ENCODE measurements at regions not wholly inside any gene's neighbourhood (a gene's known extent, or its start where the extent isn't known, plus 50 kb on each side); places are given as distances from the start of the nearest gene placed in this dataset.

GRCh38 chr6:169062272-169062671 lies 191.4 kb downstream of the THBS2 start:
- no peaks in the 10 kb centered on the region for H3K27me3 Mint-ChIP-seq (ENCODE audit: low read depth)

DNA sequence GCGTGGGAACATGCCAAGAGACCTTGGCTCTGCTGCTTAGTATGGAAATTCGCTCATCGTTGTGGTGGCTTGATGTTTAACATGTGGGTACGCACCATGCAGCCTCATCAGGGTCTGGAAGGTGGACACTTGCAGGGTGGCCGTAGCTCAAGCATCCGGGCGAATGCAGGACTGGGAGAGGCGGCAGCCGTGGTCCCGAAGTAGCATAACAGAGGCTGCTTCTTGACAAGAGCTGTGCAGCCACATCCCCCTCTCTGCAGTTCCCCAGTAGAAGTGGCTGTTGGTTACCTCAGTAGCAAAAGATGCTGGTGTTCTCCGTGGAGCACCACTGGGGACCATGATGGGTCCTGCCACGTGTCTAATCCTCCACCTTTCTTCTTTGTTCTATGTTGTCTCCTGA lies 195.0 kb downstream of the THBS2 start:
- Mint-ChIP-seq H3K27ac (ENCODE audit: unreplicated experiment) (no peak overlapping the region), H3K4me1 (peaks cover 7% of the 10 kb centered on the region), H3K9me3 (peaks cover 9% of the 10 kb centered on the region), H3K27me3 (ENCODE audit: low read depth) (no peaks in the 10 kb centered on the region), H3K36me3 (ENCODE audit: low read depth) (peaks cover 4% of the 10 kb centered on the region), H3K4me3 (no peak overlapping the region)
- TF ChIP-seq CTCF (conservative IDR thresholded peaks at IDR 0.05): no peak
- DNase-seq (ENCODE audit: low read depth, low spot score): no peak

More at GRCh38 chr6:169062272-169062671, 191.4 kb downstream of the THBS2 start:
- Mint-ChIP-seq H3K27ac (ENCODE audit: unreplicated experiment) (no peak overlapping the region), H3K4me3 (no peak overlapping the region), H3K4me1 (peaks cover 7% of the 10 kb centered on the region), H3K9me3 (peaks cover 11% of the 10 kb centered on the region), H3K36me3 (ENCODE audit: low read depth) (peaks cover 4% of the 10 kb centered on the region)
- no peak for DNase-seq (ENCODE audit: low read depth, low spot score)
- TF ChIP-seq CTCF (conservative IDR thresholded peaks at IDR 0.05): no peak

DNA sequence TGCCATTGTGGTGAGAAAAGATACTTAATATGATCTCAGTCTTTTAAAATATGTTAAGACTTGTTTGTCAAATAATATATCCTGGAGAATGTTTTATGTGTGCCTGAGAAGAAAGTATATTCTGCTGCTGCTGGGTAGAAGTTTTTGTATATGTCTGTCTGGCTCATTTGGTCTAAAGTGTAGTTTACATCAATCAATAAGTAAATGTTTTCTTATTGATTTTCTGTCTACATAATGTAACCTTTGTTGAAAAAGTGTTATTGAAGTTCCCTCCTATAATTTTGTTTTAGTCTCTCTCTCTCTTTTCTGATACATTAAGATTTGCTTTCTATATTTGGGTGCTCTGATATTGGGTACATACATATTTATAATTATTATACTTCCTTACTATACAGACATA lies 201.2 kb downstream of the THBS2 start:
- Mint-ChIP-seq H3K4me3 (no peak overlapping the region), H3K27ac (ENCODE audit: unreplicated experiment) (no peak overlapping the region), H3K4me1 (no peaks in the 10 kb centered on the region), H3K36me3 (ENCODE audit: low read depth) (no peaks in the 10 kb centered on the region), H3K27me3 (ENCODE audit: low read depth) (no peaks in the 10 kb centered on the region), H3K9me3 (no peaks in the 10 kb centered on the region)
- no peak for TF ChIP-seq CTCF (conservative IDR thresholded peaks at IDR 0.05)
- DNase-seq (ENCODE audit: low read depth, low spot score): no peak

- no peak overlapping the region for H3K27ac Mint-ChIP-seq (ENCODE audit: unreplicated experiment)
- no peaks in the 10 kb centered on the region for H3K4me1 Mint-ChIP-seq
- H3K36me3 Mint-ChIP-seq (ENCODE audit: low read depth): no peaks in the 10 kb centered on the region
- no peaks in the 10 kb centered on the region for H3K27me3 Mint-ChIP-seq (ENCODE audit: low read depth)
- no peaks in the 10 kb centered on the region for H3K9me3 Mint-ChIP-seq
- H3K4me3 Mint-ChIP-seq: no peak overlapping the region
- no peak for DNase-seq (ENCODE audit: low read depth, low spot score)
- no peak for TF ChIP-seq CTCF (conservative IDR thresholded peaks at IDR 0.05)
These were observed 202.3 kb downstream of the THBS2 start for GRCh38 chr6:169051371-169051770.

DNA sequence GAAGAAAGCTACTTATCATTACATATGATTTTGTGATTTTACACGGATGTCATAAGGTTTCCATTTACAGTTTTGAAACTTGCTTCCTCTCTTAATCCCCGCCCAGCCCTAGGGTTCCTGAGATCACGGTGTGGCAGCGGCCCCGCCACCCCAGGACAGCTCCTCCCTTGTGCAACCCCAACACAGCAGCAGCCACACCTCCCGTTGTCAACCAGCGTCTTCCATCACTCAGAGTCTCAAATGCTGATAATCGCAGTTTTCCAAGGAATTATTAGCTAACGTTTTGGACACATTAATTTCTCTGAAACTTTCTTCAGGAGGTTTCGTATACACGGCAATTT lies 204.8 kb downstream of the THBS2 start:
- H3K27me3 Mint-ChIP-seq (ENCODE audit: low read depth): no peaks in the 10 kb centered on the region
- no peak overlapping the region for H3K27ac Mint-ChIP-seq (ENCODE audit: unreplicated experiment)
- H3K4me3 Mint-ChIP-seq: no peak overlapping the region
- no peaks in the 10 kb centered on the region for H3K36me3 Mint-ChIP-seq (ENCODE audit: low read depth)
- no peaks in the 10 kb centered on the region for H3K4me1 Mint-ChIP-seq
- DNase-seq (ENCODE audit: low read depth, low spot score): no peak
- H3K9me3 Mint-ChIP-seq: no peaks in the 10 kb centered on the region
- TF ChIP-seq CTCF (conservative IDR thresholded peaks at IDR 0.05): no peak

Data from neural crest cell (in vitro differentiated cells).